ENCODE measurements at regions not wholly inside any gene's neighbourhood (a gene's known extent, or its start where the extent isn't known, plus 50 kb on each side); places are given as distances from the start of the nearest gene placed in this dataset.
A peak's percentile ranks its signal among the peaks of the same experiment; 100 is the strongest.

- no peak for DNase-seq
Observed at GRCh38 chr6:120010075-120010474, 660.5 kb upstream of the MAN1A1 start.

- no peak for DNase-seq
Observed at GRCh38 chr6:120005292-120005976, 655.9 kb upstream of the MAN1A1 start.

- DNase-seq = no peak
Observed at GRCh38 chr6:119986934-119987549, 637.5 kb upstream of the MAN1A1 start.

GRCh38 chr6:119985952-119986736, 636.6 kb upstream of the MAN1A1 start:
- no peak for DNase-seq

- no peak for DNase-seq
Observed at GRCh38 chr6:119980802-119981201, 631.2 kb upstream of the MAN1A1 start.

GRCh38 chr6:119979862-119980261, 630.3 kb upstream of the MAN1A1 start:
- no peak for DNase-seq

GRCh38 chr6:119978274-119978889, 628.8 kb upstream of the MAN1A1 start:
- peak; percentile 3 for DNase-seq

- no peak for DNase-seq
Observed at GRCh38 chr6:119974430-119975159, 625.0 kb upstream of the MAN1A1 start.

GRCh38 chr6:119966484-119966883, 616.9 kb upstream of the MAN1A1 start:
- no peak for DNase-seq

- DNase-seq = no peak
Observed at GRCh38 chr6:119965900-119966299, 616.3 kb upstream of the MAN1A1 start.

- no peak for DNase-seq
Observed at GRCh38 chr6:119965008-119965407, 615.4 kb upstream of the MAN1A1 start.

- no peak for DNase-seq
Observed at GRCh38 chr6:119962505-119962904, 612.9 kb upstream of the MAN1A1 start.

GRCh38 chr6:119961450-119961849, 611.9 kb upstream of the MAN1A1 start:
- no peak for DNase-seq

- DNase-seq = no peak
Observed at GRCh38 chr6:119960456-119960855, 610.9 kb upstream of the MAN1A1 start.

- DNase-seq = no peak
Observed at GRCh38 chr6:119960036-119960435, 610.5 kb upstream of the MAN1A1 start.

- DNase-seq = no peak
Observed at GRCh38 chr6:119957195-119957594, 607.6 kb upstream of the MAN1A1 start.

GRCh38 chr6:119952696-119953095, 603.1 kb upstream of the MAN1A1 start:
- DNase-seq = no peak

GRCh38 chr6:119950681-119951080, 601.1 kb upstream of the MAN1A1 start:
- no peak for DNase-seq

- DNase-seq = no peak
Observed at GRCh38 chr6:119942078-119942752, 592.7 kb upstream of the MAN1A1 start.

- DNase-seq = no peak
Observed at GRCh38 chr6:119938752-119939151, 589.2 kb upstream of the MAN1A1 start.

GRCh38 chr6:119934816-119935215, 585.3 kb upstream of the MAN1A1 start:
- no peak for DNase-seq

- no peak for DNase-seq
Observed at GRCh38 chr6:119929121-119929520, 579.6 kb upstream of the MAN1A1 start.
